Tibial nerve (tissue), 4 donors: ENCODE measurements at regions not wholly inside any gene's neighbourhood (a gene's known extent, or its start where the extent isn't known, plus 50 kb on each side); places are given as distances from the start of the nearest gene placed in this dataset.

Source experiments
- CTCF ChIP-seq, 5 experiments: fragments of 200-600 bp in 3 of 5; fragments of 450-650 bp in 2 of 5; sonication (generic) in 3 of 5; IDR thresholded peaks; one replicate each; pipeline ENCODE4 v1.5.1; 2016 to 2019; ENCODE audit warnings: antibody characterized with exemption in 5 of 5, mild to moderate bottlenecking in 3 of 5, moderate library complexity in 2 of 5
- EP300 ChIP-seq, 2 donors: sonication (generic); formaldehyde crosslinking; IDR thresholded peaks; one replicate each; pipeline ENCODE4 v1.6.1; 2017; ENCODE audit warnings: antibody characterized with exemption in 2 of 2, mild to moderate bottlenecking in 1 of 2
- POLR2A ChIP-seq, 2 donors: fragments of 450-650 bp; IDR thresholded peaks; one replicate each; pipeline ENCODE4 v1.6.1; 2017; ENCODE audit warnings: antibody characterized with exemption in 2 of 2, mild to moderate bottlenecking in 2 of 2, moderate library complexity in 2 of 2

GRCh38 chrX:44025555-44025954 is 52.4 kb upstream of the NDP start:
- TF ChIP-seq CTCF (IDR thresholded peaks at IDR 0.05) (no peak), POLR2A (IDR thresholded peaks at IDR 0.05) (no peak), EP300 (IDR thresholded peaks at IDR 0.05) (no peak)
